Stimulated activated CD4-positive, alpha-beta T cell treated with anti-CD3 and anti-CD28 coated beads, Interleukin-12 subunit alpha, Interleukin-12 subunit beta, amount 100 ng/mL, for 48 hours (primary cell): ENCODE measurements at regions not wholly inside any gene's neighbourhood (a gene's known extent, or its start where the extent isn't known, plus 50 kb on each side); places are given as distances from the start of the nearest gene placed in this dataset.

Source experiments
- DNase-seq, 3 donors: peaks; one replicate each; pipeline ENCODE4 v3.0.0-alpha.2; 2020; ENCODE audit warnings: low read depth in 2 of 3, low spot score in 1 of 3

GRCh38 chr14:71812693-71813092 is 119.5 kb upstream of the RGS6 start:
- no peak for DNase-seq

DNA sequence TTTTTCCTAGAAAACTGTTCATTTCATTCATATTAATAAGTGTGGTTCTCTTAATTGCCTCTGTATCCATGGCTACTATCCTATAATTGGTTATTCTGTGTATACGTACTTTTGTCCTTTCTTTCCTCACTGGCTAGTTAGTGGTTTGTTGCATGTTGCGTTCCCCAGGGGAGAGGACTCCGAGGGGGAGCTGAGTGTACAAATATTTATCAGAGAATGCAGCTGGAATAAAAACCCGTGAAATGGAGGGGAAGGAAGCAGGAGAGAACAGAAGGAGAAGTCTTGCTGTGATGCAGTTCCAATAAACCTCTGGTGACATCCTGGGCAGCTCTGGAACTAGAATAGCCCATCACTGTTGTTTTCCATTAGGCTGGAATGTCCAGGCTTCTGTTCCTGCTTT is 117.1 kb upstream of the RGS6 start:
- DNase-seq: no peak

DNA sequence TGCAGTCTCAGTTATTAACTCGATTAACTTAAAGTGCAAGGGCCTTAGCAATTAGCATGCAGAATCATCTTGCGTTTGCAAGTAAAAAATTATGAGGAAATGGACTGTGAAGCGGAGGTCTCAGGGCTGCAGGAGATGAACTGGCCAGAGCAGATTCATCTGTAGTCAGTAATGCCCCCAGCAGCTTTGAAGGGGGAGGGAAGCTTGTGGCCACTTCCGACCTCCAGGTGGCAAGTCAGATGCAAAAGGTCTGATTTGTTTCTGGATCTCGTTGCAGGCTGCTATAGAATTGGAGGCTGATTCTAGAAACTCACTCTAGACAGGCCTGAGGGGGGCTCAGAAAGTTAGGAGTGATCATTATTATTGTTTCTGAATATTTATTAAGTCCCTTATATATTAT is 107.4 kb upstream of the RGS6 start:
- DNase-seq: no peak

GRCh38 chr14:71833476-71833875 is 98.8 kb upstream of the RGS6 start:
- DNase-seq: no peak

DNA sequence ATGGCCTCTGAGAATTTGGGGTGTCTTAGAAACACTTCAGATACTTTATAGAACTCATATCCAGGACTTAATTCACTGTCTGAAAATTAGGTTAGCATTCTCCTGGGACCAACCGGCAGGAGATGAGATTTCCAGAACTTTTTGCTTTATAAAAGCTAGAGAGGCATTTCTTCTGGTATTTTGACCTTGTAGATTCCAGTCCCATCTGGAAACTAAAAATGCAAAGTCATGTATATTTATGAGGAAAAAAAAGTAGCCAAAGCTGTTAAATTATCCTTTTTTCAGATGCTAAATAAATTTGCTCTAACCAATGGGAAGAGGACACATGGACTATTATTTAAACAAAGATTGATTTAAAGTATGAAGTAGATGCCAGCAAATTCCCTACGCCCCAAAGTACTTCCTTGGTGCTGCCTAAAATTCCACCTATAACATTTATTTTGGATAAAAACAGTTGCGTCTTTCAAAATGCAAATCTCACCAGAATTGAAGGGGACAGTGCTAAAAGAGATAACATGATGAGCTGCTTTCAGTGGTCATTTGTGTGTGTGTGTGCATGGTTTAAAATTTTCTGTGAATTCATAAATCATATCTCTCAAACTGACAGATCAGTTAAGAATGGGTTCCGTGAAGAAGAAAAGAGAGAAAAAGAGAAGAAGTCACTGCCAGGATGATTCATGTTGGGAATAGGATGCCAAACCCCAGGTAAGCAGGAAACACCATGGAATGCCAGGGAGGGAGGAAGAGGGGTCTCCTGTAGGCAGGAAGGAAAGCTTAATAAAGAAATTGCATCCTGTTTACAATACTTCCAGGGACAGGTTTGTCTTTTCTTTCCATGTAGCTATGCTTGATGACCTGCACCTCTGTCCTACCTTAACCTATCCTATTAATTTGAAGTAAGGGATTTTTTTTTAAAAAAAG is 97.7 kb upstream of the RGS6 start:
- no peak for DNase-seq

- no peak for DNase-seq
Observed at GRCh38 chr14:71852181-71852580, 80.0 kb upstream of the RGS6 start.

DNA sequence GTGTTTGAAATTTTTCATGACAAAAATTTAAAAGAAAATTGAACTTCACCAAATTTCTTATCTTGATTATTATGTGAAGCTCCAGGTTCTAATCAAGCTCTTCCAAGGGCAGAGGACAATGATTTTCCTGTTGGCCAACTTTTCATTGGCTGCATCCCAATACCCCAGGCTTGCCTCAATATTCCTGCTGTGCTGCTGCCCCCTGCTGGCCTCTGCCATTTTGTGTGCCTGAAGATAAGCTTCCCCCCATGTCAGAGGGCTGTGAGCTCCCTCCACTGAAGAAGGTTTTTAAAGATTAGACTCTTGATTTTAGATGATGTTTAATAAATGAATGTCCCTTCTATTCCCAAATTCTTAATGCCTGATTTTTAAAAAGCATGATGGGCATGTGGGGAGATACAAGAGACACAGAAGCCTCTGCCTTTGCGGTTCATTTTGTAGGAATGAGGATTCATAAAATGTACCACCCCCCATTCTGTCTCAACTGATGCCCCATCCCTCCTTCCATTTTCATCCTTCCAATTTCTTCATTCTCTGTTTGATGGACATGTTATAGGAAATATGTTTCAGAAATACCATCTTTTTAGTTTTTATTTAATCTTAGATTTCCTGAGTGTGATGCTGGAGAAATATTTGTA is 76.7 kb upstream of the RGS6 start:
- DNase-seq: peak; percentile 34 to 52 (median 44)

- DNase-seq: no peak
Observed at GRCh38 chr14:71856199-71856919, 75.9 kb upstream of the RGS6 start.

DNA sequence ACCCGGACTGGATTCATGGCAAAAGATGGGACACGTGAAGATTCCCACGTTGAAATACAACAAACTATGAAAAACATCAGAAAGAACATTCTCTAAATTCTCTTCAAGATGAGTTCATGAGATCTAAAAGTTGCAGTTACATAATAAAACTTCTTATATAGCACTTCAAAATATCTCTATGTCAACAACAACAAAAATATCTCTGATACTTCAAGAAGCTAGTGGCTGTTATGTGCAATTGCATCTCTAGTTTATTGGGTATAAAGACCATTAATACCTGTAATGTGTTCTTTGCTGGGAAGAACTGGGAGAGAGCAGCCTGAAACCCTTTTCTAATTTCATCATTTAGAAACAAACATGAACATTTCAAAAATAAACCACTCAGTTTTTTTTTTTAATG is 69.2 kb upstream of the RGS6 start:
- no peak for DNase-seq

- no peak for DNase-seq
Observed at GRCh38 chr14:71863766-71864165, 68.5 kb upstream of the RGS6 start.
